Uterus (tissue), 2 donors: ENCODE measurements at regions not wholly inside any gene's neighbourhood (a gene's known extent, or its start where the extent isn't known, plus 50 kb on each side); places are given as distances from the start of the nearest gene placed in this dataset.

Experiments used
- CTCF ChIP-seq, 4 experiments: fragments of 200-600 bp in 2 of 4; fragments of 450-650 bp in 2 of 4; sonication (generic) in 2 of 4; IDR thresholded peaks; one replicate each; pipeline ENCODE4 v1.5.1; 2016 to 2019; ENCODE audit warnings: antibody characterized with exemption in 4 of 4, mild to moderate bottlenecking in 2 of 4, moderate library complexity in 1 of 4
- POLR2A ChIP-seq, 2 donors: fragments of 450-650 bp; IDR thresholded peaks; one replicate each; pipeline ENCODE4 v1.6.1; 2016; ENCODE audit warnings: antibody characterized with exemption in 2 of 2, mild to moderate bottlenecking in 1 of 2, moderate library complexity in 1 of 2

- TF ChIP-seq CTCF (IDR thresholded peaks at IDR 0.05) (no peak), POLR2A (IDR thresholded peaks at IDR 0.05) (no peak)
Observed at GRCh38 chr15:100794008-100794407, 85.6 kb upstream of the ALDH1A3 start.
